ENCODE measurements at regions not wholly inside any gene's neighbourhood (a gene's known extent, or its start where the extent isn't known, plus 50 kb on each side); places are given as distances from the start of the nearest gene placed in this dataset.

DNA sequence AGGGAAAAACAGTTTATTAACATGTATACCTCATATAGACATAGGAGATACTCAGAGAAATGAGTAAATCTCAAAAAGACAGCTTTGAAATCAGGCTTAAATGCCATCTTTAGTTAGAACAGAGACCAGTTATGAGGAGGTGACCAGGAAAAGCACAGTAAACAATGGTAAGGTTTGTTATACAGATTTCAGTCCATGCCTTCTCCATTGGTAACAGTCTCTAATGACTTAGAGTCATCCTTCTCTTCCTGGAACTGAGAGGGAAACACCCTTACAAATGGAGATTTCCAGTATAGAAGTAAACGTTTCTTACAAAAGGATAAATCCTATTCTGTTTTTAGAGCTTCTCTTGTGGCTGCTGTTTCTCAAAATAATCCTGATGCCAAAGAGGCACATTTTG, 476.3 kb upstream of the NAALADL2 start:
- intact Hi-C loops (cut with DNase I; ENCODE audit: low total_unique reads) (no loop called here), in situ Hi-C loops (cut with MboI; ENCODE audit: low sequenced_read_pairs in 4 of 4) (no loop called here)
- ATAC-seq: no peak

GRCh38 chr3:174387736-174388135, 471.4 kb upstream of the NAALADL2 start:
- Histone ChIP-seq H3K4me1 (no peaks in the 10 kb centered on the region), H3K27me3 (no peaks in the 10 kb centered on the region), H3K9me3 (no peaks in the 10 kb centered on the region), H3K36me3 (no peaks in the 10 kb centered on the region), H3K4me3 (no peak overlapping the region), H3K27ac (no peak overlapping the region)
- TF ChIP-seq, protein P1, sequence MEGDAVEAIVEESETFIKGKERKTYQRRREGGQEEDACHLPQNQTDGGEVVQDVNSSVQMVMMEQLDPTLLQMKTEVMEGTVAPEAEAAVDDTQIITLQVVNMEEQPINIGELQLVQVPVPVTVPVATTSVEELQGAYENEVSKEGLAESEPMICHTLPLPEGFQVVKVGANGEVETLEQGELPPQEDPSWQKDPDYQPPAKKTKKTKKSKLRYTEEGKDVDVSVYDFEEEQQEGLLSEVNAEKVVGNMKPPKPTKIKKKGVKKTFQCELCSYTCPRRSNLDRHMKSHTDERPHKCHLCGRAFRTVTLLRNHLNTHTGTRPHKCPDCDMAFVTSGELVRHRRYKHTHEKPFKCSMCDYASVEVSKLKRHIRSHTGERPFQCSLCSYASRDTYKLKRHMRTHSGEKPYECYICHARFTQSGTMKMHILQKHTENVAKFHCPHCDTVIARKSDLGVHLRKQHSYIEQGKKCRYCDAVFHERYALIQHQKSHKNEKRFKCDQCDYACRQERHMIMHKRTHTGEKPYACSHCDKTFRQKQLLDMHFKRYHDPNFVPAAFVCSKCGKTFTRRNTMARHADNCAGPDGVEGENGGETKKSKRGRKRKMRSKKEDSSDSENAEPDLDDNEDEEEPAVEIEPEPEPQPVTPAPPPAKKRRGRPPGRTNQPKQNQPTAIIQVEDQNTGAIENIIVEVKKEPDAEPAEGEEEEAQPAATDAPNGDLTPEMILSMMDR (IDR thresholded peaks at IDR 0.05 in 4 of 5, conservative IDR thresholded peaks at IDR 0.05 in 1 of 5): no peak
- no peak for TF ChIP-seq POLR2A (IDR thresholded peaks at IDR 0.05)
- DNase-seq (no peak), ATAC-seq (no peak)
- intact Hi-C loops (cut with DNase I; ENCODE audit: low total_unique reads): no loop called here
- in situ Hi-C loops (cut with MboI; ENCODE audit: low sequenced_read_pairs in 4 of 4): no loop called here

More for the DNA sequence above, 476.3 kb upstream of the NAALADL2 start:
- no peak for DNase-seq
- TF ChIP-seq, protein P1 (IDR thresholded peaks at IDR 0.05 in 4 of 5, conservative IDR thresholded peaks at IDR 0.05 in 1 of 5): no peak
- TF ChIP-seq POLR2A (IDR thresholded peaks at IDR 0.05): no peak
- no peaks in the 10 kb centered on the region for H3K27me3 ChIP-seq
- H3K4me3 ChIP-seq: no peak overlapping the region
- H3K36me3 ChIP-seq: no peaks in the 10 kb centered on the region
- H3K4me1 ChIP-seq: no peaks in the 10 kb centered on the region
- H3K27ac ChIP-seq: no peak overlapping the region
- H3K9me3 ChIP-seq: no peaks in the 10 kb centered on the region

DNA sequence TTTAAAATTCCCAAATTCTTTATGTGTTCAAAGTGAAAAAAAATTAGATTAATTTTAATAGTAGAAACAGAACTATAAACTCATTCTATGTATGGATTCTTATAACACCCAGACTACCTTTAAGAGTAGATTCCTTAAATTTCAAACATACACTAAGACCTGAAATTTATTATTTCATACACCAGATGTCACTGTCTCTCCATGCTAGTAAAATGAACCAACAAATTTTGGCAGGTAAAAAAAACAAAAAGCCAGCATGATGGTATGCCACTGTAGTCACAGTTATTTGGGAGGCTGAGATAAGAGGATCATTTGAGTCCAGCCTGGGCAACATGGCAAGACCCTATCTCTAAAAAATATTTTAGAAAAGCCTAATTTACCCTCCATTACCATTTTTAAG, 461.3 kb upstream of the NAALADL2 start:
- DNase-seq (no peak), ATAC-seq (no peak)
- Histone ChIP-seq H3K27me3 (no peaks in the 10 kb centered on the region), H3K4me3 (no peak overlapping the region), H3K9me3 (no peaks in the 10 kb centered on the region), H3K36me3 (no peaks in the 10 kb centered on the region), H3K27ac (no peak overlapping the region), H3K4me1 (no peaks in the 10 kb centered on the region)
- intact Hi-C loops (cut with DNase I; ENCODE audit: low total_unique reads): no loop called here
- in situ Hi-C loops (cut with MboI; ENCODE audit: low sequenced_read_pairs in 4 of 4): no loop called here
- no peak for TF ChIP-seq POLR2A (IDR thresholded peaks at IDR 0.05)
- TF ChIP-seq, protein P1 (IDR thresholded peaks at IDR 0.05 in 4 of 5, conservative IDR thresholded peaks at IDR 0.05 in 1 of 5): peak; percentile 14 to 59 (median 54)

DNA sequence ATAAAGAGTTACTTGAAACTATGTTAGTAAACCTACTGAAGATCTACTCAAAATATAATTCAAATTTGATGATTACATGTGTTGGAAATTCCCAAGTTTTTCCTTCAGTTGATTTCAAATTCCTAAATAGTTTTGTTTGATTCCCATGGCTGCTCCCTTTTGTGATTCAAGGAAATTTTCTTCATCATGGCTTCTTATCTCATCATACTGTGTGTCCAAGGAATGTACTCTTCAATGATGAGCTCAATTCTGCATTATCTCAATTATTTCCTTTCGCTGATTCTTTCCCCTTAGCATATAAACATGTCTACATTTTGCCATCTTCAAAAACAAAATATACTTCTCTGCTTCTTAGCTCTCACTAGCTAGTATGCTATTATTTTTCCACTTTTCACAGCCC, 460.4 kb upstream of the NAALADL2 start:
- ATAC-seq: no peak
- TF ChIP-seq, protein P1 (IDR thresholded peaks at IDR 0.05 in 4 of 5, conservative IDR thresholded peaks at IDR 0.05 in 1 of 5): no peak
- TF ChIP-seq POLR2A (IDR thresholded peaks at IDR 0.05): no peak
- H3K27ac ChIP-seq: no peak overlapping the region
- no peaks in the 10 kb centered on the region for H3K27me3 ChIP-seq
- H3K4me1 ChIP-seq: no peaks in the 10 kb centered on the region
- H3K4me3 ChIP-seq: no peak overlapping the region
- intact Hi-C loops (cut with DNase I; ENCODE audit: low total_unique reads) (no loop called here), in situ Hi-C loops (cut with MboI; ENCODE audit: low sequenced_read_pairs in 4 of 4) (no loop called here)
- DNase-seq: no peak
- no peaks in the 10 kb centered on the region for H3K9me3 ChIP-seq
- H3K36me3 ChIP-seq: no peaks in the 10 kb centered on the region

DNA sequence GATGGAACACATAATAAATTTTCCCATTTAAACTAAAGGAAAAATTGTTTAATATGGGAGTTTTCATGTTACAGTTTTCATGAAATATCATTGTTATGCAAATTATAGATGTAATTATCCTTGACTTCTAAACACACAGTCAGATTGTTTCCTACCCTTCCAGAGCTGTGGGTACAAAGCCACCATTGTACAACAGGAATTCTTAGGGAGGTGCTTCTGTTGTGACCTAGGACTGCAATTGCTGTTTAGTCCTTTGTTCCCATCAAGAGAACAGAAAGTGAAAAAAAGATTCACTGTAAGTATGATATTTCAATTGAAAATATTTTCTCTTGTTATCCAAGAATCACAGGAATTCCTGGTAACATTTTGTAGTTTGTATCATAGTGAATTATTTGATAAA, 455.3 kb upstream of the NAALADL2 start:
- intact Hi-C loops (cut with DNase I; ENCODE audit: low total_unique reads): loop anchor here (5.0 kb wide), 1 partner anchor 653 kb away; no protein-coding TSS in a partner anchor
- TF ChIP-seq, protein P1 (IDR thresholded peaks at IDR 0.05 in 4 of 5, conservative IDR thresholded peaks at IDR 0.05 in 1 of 5): no peak
- no peak for TF ChIP-seq POLR2A (IDR thresholded peaks at IDR 0.05)
- Histone ChIP-seq H3K27me3 (no peaks in the 10 kb centered on the region), H3K27ac (no peak overlapping the region), H3K4me1 (no peaks in the 10 kb centered on the region), H3K4me3 (no peak overlapping the region), H3K9me3 (no peaks in the 10 kb centered on the region), H3K36me3 (no peaks in the 10 kb centered on the region)
- in situ Hi-C loops (cut with MboI; ENCODE audit: low sequenced_read_pairs in 4 of 4): no loop called here
- DNase-seq (no peak), ATAC-seq (no peak)

Measured in gastrocnemius medialis (tissue), 4 donors.